Liver (tissue), 8 donors: ENCODE measurements at regions not wholly inside any gene's neighbourhood (a gene's known extent, or its start where the extent isn't known, plus 50 kb on each side); places are given as distances from the start of the nearest gene placed in this dataset.

Source experiments
- DNase-seq: peaks from one replicate; pipeline ENCODE4 v3.0.0-alpha.2; 2017; ENCODE audit warnings: low spot score
- H3K27ac ChIP-seq, 2 donors: one replicate each; pipeline ENCODE4 v1.7.0; 2013; ENCODE audit warnings: inconsistent platforms in 2 of 2, low read length in 2 of 2, control low read depth in 1 of 2, low read depth in 1 of 2, mild to moderate bottlenecking in 1 of 2
- H3K27me3 ChIP-seq, 4 donors: one replicate each; pipeline versions ENCODE4 v1.6.1 to v1.7.0; 2013; ENCODE audit warnings: low read length in 3 of 4, inconsistent platforms in 1 of 4, mild to moderate bottlenecking in 1 of 4, moderate library complexity in 1 of 4; ENCODE audit not compliant: control insufficient read depth in 4 of 4, insufficient read depth in 4 of 4
- H3K36me3 ChIP-seq, 4 donors: one replicate each; pipeline versions ENCODE4 v1.6.1 to v1.7.0; 2013; ENCODE audit warnings: low read length in 3 of 4, mild to moderate bottlenecking in 3 of 4, low read depth in 1 of 4, moderate library complexity in 1 of 4; ENCODE audit not compliant: control insufficient read depth in 4 of 4, insufficient read depth in 3 of 4
- H3K4me1 ChIP-seq, 4 donors: one replicate each; pipeline versions ENCODE4 v1.6.1 to v1.7.0; 2013; ENCODE audit warnings: low read length in 3 of 4, mild to moderate bottlenecking in 3 of 4, moderate library complexity in 1 of 4; ENCODE audit not compliant: control insufficient read depth in 4 of 4, insufficient read depth in 4 of 4
- H3K4me3 ChIP-seq, 3 donors: one replicate each; pipeline versions ENCODE4 v1.6.1 to v1.7.0; 2013; ENCODE audit warnings: low read length in 3 of 3, control low read depth in 1 of 3, low read depth in 1 of 3, mild to moderate bottlenecking in 1 of 3
- H3K9ac ChIP-seq, 2 donors: one replicate each; pipeline ENCODE4 v1.7.0; 2013; ENCODE audit warnings: low read length in 2 of 2, mild to moderate bottlenecking in 2 of 2, moderate library complexity in 2 of 2, control low read depth in 1 of 2, low read depth in 1 of 2
- H3K9me3 ChIP-seq, 4 donors: one replicate each; pipeline versions ENCODE4 v1.6.1 to v1.7.0; 2013; ENCODE audit warnings: low read length in 3 of 4; ENCODE audit not compliant: control insufficient read depth in 4 of 4
- FOXA1 ChIP-seq: IDR thresholded peaks from 2 replicates; pipeline ENCODE4 v1.6.1; 2016; ENCODE audit warnings: antibody characterized with exemption
- FOXA2 ChIP-seq: IDR thresholded peaks from 2 replicates; pipeline ENCODE4 v1.6.1; 2016; ENCODE audit warnings: antibody characterized with exemption
- GABPA ChIP-seq, 2 donors: IDR thresholded peaks in 1 of 2; conservative IDR thresholded peaks in 1 of 2; 2 replicates each; pipeline ENCODE4 v1.6.1; 2016; ENCODE audit warnings: antibody characterized with exemption in 2 of 2, mild to moderate bottlenecking in 1 of 2, moderate library complexity in 1 of 2
- HNF4A ChIP-seq, 2 donors: conservative IDR thresholded peaks; 2 replicates each; pipeline ENCODE4 v1.6.1; 2016; ENCODE audit warnings: antibody characterized with exemption in 2 of 2, mild to moderate bottlenecking in 2 of 2
- HNF4G ChIP-seq: IDR thresholded peaks from 2 replicates; pipeline ENCODE4 v1.6.1; 2016; ENCODE audit warnings: antibody characterized with exemption
- JUND ChIP-seq, 2 donors: IDR thresholded peaks; 2 replicates each; pipeline ENCODE4 v1.6.1; 2016; ENCODE audit warnings: antibody characterized with exemption in 2 of 2
- RAD21 ChIP-seq, 2 donors: IDR thresholded peaks; 2 replicates each; pipeline ENCODE4 v1.6.1; 2016; ENCODE audit warnings: antibody characterized with exemption in 2 of 2, mild to moderate bottlenecking in 2 of 2
- RXRA ChIP-seq, 2 donors: IDR thresholded peaks; 2 replicates each; pipeline ENCODE4 v1.6.1; 2017 to 2018; ENCODE audit warnings: antibody characterized with exemption in 2 of 2, mild to moderate bottlenecking in 1 of 2
- SP1 ChIP-seq: IDR thresholded peaks from 2 replicates; pipeline ENCODE4 v1.6.1; 2018; ENCODE audit warnings: antibody characterized with exemption, mild to moderate bottlenecking
- TAF1 ChIP-seq: conservative IDR thresholded peaks from 2 replicates; pipeline ENCODE4 v1.6.1; 2016; ENCODE audit warnings: antibody characterized with exemption, mild to moderate bottlenecking
- YY1 ChIP-seq: IDR thresholded peaks from 2 replicates; pipeline ENCODE4 v1.6.1; 2016; ENCODE audit warnings: antibody characterized with exemption, mild to moderate bottlenecking
- WGBS: extraction: QIAGEN DNeasy Blood & Tissue Kit; methylation state at CpG from one replicate; pipeline ENCODE4 v1.1.7; 2013; 5-methylcytosine and 5-hydroxymethylcytosine counted together
- TF ChIP-seq, protein P1 (sequence below): fragments of 150-350 bp; IDR thresholded peaks from 2 replicates; pipeline ENCODE4 v1.5.1; 2017; ENCODE audit warnings: improper control_type of control experiment, low read depth, low read length; ENCODE audit not compliant: missing input control
- TF ChIP-seq, protein P2 (sequence below): IDR thresholded peaks from 2 replicates; pipeline ENCODE4 v1.6.1; 2016; ENCODE audit warnings: antibody characterized with exemption
- TF ChIP-seq, protein P3 (sequence below): IDR thresholded peaks from 2 replicates; pipeline ENCODE4 v1.6.1; 2016; ENCODE audit warnings: antibody characterized with exemption
- donor health status: healthy.
- donor health status: healthy.
- donor health status: healthy.
- donor health status: healthy.
- donor health status: healthy.

DNA sequence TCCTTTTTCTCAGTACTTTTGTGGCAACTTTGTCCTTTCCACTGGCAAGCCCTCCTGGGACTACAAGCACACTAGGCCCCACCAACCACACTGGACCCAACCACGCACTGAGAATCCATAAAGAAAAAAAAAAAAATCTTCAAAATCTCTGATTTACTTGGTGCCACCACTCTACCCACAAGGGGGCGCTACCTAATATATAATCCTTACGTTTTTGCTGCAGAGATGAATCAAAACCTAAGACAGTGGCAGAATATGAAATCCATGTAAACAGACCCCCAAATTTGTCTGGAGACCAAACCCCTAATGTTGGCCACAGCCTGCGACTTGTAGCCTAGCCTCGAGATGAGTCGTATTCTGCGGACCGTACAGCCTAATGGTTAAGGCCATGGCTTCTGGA is 63.5 kb upstream of the ARHGAP36 start:
- no peak for DNase-seq
- 58% methylated on average over 8 of the region's 8 CpGs for WGBS

DNA sequence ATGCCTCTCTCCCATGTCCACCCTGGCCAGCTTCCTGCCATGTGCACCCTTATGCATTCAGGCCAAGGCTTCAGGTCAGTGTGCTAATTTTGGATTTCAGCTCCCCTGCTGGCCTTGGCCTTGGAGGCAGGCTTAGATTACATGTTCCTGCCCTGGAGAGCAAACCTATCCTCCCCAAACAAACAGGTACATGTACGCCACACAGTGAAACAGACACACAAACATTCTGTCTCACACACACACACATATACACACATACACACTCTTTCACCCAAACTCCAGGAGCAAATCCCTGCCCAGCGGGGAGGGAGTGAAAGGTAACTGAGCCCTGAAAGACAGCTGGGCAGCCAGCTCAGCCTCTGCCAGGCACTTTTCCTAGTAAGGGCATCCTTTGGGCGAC is 62.7 kb upstream of the ARHGAP36 start:
- WGBS = 84% methylated on average over 3 of the region's 3 CpGs
- TF ChIP-seq SP1 = no peak
- TF ChIP-seq RAD21 (IDR thresholded peaks at IDR 0.05) = no peak
- Histone ChIP-seq H3K4me3 (no peak overlapping the region), H3K9ac (no peak overlapping the region), H3K36me3 (no peaks in the 10 kb centered on the region), H3K9me3 (no peaks in the 10 kb centered on the region), H3K4me1 (no peaks in the 10 kb centered on the region), H3K27ac (no peak overlapping the region), H3K27me3 (no peaks in the 10 kb centered on the region)
- DNase-seq = no peak

More for the DNA sequence above, 63.5 kb upstream of the ARHGAP36 start:
- Histone ChIP-seq H3K4me3 (no peak overlapping the region), H3K36me3 (no peaks in the 10 kb centered on the region), H3K4me1 (no peaks in the 10 kb centered on the region), H3K27me3 (no peaks in the 10 kb centered on the region), H3K9ac (no peak overlapping the region), H3K27ac (no peak overlapping the region), H3K9me3 (no peaks in the 10 kb centered on the region)
- TF ChIP-seq FOXA1 (no peak), RAD21 (IDR thresholded peaks at IDR 0.05) (peak in 1 of 2 donors; percentile 49), YY1 (no peak), FOXA2 (no peak)
- TF ChIP-seq, protein P1, sequence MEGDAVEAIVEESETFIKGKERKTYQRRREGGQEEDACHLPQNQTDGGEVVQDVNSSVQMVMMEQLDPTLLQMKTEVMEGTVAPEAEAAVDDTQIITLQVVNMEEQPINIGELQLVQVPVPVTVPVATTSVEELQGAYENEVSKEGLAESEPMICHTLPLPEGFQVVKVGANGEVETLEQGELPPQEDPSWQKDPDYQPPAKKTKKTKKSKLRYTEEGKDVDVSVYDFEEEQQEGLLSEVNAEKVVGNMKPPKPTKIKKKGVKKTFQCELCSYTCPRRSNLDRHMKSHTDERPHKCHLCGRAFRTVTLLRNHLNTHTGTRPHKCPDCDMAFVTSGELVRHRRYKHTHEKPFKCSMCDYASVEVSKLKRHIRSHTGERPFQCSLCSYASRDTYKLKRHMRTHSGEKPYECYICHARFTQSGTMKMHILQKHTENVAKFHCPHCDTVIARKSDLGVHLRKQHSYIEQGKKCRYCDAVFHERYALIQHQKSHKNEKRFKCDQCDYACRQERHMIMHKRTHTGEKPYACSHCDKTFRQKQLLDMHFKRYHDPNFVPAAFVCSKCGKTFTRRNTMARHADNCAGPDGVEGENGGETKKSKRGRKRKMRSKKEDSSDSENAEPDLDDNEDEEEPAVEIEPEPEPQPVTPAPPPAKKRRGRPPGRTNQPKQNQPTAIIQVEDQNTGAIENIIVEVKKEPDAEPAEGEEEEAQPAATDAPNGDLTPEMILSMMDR = peak; percentile 12

DNA sequence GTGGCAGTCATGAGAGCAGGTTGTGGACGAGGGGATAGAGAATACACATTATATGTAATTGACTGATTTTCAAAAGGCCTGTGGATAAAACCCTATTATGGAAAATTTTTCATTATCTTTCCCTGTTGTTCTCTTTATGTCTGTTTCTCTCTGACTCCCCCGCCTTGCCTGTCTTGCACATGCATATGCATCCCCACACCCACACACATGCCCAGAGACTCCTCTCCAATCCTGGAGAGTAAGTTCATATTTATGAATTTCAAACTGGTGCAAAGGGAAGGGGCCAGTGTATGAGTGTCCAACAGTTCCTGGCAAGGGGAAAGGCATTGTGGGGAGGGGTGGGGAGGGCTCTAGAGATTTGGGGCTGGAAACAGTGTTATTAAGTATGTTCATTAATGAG is 60.8 kb upstream of the ARHGAP36 start:
- no peak for DNase-seq
- Histone ChIP-seq H3K4me3 (no peak overlapping the region), H3K27me3 (no peaks in the 10 kb centered on the region), H3K27ac (no peak overlapping the region), H3K9me3 (no peaks in the 10 kb centered on the region), H3K4me1 (no peaks in the 10 kb centered on the region), H3K9ac (no peak overlapping the region), H3K36me3 (no peaks in the 10 kb centered on the region)
- 83% methylated on average over 2 of the region's 2 CpGs for WGBS
- TF ChIP-seq SP1 (no peak), RXRA (IDR thresholded peaks at IDR 0.05) (no peak), GABPA (IDR thresholded peaks at IDR 0.05 in 1 of 2, conservative IDR thresholded peaks at IDR 0.05 in 1 of 2) (no peak)

DNA sequence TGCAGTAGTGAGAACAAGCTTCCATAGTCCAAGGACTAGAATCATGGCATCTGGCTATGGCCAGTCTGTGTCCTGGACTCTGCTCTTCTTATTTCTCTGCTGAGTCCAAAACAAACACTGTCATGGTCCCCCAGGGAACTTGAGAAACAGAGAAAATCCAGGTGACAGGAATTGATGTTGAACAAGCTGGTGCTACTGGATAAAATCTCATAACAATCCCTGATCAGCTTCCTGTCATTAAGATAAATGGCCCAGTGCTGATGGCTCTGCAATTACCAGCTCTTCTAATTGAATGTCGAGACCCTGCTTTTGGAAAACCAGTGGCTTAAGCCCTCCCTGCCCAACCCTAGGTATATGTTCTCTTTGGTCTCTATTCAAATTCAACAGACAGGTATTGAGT is 58.8 kb upstream of the ARHGAP36 start:
- Histone ChIP-seq H3K36me3 (no peaks in the 10 kb centered on the region), H3K27ac (no peak overlapping the region), H3K27me3 (no peaks in the 10 kb centered on the region), H3K9me3 (no peaks in the 10 kb centered on the region), H3K4me1 (no peaks in the 10 kb centered on the region), H3K9ac (no peak overlapping the region), H3K4me3 (no peak overlapping the region)
- 77% methylated on average over 1 of the region's 1 CpG for WGBS
- no peak for TF ChIP-seq SP1
- TF ChIP-seq FOXA2 = no peak
- no peak for TF ChIP-seq RAD21 (IDR thresholded peaks at IDR 0.05)
- TF ChIP-seq, protein P2, sequence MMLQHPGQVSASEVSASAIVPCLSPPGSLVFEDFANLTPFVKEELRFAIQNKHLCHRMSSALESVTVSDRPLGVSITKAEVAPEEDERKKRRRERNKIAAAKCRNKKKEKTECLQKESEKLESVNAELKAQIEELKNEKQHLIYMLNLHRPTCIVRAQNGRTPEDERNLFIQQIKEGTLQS = no peak
- no peak for TF ChIP-seq HNF4A (conservative IDR thresholded peaks at IDR 0.05)
- TF ChIP-seq, protein P3, sequence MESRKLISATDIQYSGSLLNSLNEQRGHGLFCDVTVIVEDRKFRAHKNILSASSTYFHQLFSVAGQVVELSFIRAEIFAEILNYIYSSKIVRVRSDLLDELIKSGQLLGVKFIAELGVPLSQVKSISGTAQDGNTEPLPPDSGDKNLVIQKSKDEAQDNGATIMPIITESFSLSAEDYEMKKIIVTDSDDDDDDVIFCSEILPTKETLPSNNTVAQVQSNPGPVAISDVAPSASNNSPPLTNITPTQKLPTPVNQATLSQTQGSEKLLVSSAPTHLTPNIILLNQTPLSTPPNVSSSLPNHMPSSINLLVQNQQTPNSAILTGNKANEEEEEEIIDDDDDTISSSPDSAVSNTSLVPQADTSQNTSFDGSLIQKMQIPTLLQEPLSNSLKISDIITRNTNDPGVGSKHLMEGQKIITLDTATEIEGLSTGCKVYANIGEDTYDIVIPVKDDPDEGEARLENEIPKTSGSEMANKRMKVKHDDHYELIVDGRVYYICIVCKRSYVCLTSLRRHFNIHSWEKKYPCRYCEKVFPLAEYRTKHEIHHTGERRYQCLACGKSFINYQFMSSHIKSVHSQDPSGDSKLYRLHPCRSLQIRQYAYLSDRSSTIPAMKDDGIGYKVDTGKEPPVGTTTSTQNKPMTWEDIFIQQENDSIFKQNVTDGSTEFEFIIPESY = no peak
- no peak for TF ChIP-seq TAF1
- TF ChIP-seq, protein P1 = no peak
- TF ChIP-seq RXRA (IDR thresholded peaks at IDR 0.05) = no peak
- no peak for TF ChIP-seq JUND (IDR thresholded peaks at IDR 0.05)
- no peak for TF ChIP-seq GABPA (IDR thresholded peaks at IDR 0.05 in 1 of 2, conservative IDR thresholded peaks at IDR 0.05 in 1 of 2)
- no peak for TF ChIP-seq HNF4G
- no peak for TF ChIP-seq FOXA1
- DNase-seq = no peak
